ENCODE measurements at regions not wholly inside any gene's neighbourhood (a gene's known extent, or its start where the extent isn't known, plus 50 kb on each side); places are given as distances from the start of the nearest gene placed in this dataset.

DNA sequence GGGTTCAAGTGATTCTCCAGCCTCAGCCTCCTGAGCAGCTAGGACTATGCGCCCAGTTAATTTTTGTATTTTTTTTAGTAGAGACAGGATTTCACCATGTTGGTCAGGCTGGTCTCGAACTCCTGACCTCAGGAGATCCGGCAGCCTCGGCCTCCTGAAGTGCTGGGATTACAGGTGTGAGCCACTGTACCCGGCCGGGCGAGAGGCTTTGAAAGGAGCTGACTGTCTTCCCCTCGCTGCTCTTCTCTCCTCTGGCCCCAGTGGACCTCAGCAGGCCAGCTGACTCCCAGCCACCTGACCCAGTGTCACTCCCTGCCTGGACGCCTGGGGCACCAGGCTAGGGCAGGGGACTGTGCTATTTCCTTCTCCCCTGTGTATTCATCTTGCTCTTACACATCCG lies 89.5 kb upstream of the ANKRD55 start:
- DNase-seq (ENCODE audit: low read depth in 2 of 2) = no peak

DNA sequence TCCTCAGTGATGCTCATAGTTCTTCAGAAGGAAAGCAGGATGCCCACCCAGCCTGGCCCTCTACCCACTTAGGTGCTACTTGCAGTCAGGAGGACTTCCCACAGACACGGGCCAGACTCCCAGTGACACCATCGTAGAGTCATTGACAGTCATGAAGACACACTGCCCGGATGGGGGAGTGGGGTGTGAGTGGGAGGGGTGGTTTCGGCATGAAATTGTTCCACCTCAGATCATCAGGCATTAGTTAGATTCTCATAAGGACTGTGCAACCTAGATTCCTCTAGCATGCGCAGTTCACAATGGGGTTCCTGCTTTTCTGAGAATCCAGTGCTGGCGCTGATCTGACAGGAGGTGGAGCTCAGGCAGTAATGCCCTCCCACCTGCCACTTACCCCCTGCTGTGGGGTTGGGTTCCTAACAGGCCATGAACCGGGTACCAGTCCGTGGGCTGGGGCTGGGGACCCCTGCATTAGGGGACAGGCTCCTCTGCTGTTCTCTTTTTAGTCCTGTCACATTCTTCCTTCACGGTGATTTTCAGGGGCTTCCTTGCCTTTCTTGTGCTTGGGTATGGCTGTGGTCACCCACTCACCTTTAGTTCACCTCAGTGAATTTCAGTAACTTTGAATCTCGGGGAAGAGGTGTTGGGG lies 88.2 kb upstream of the ANKRD55 start:
- DNase-seq (ENCODE audit: low read depth in 2 of 2) = no peak

DNA sequence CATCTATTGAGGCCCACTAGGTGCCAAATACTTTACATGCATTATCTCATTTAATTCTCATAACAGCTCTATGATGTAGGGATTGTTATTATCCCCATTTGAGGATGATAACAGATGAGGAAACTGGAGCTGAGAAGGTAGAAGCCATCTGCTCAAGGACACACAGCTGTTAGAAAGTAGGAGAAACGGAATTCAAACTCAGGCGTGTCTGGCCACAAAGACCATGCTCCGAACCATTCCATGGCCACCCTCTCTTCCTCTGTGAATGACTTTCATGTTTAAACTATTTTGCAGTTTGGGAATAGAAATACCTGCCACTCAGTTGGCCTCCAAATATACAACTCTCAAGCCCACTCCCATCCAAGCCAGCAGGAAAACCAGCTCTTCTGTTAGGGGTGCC lies 87.6 kb upstream of the ANKRD55 start:
- DNase-seq (ENCODE audit: low read depth in 2 of 2) = no peak

DNA sequence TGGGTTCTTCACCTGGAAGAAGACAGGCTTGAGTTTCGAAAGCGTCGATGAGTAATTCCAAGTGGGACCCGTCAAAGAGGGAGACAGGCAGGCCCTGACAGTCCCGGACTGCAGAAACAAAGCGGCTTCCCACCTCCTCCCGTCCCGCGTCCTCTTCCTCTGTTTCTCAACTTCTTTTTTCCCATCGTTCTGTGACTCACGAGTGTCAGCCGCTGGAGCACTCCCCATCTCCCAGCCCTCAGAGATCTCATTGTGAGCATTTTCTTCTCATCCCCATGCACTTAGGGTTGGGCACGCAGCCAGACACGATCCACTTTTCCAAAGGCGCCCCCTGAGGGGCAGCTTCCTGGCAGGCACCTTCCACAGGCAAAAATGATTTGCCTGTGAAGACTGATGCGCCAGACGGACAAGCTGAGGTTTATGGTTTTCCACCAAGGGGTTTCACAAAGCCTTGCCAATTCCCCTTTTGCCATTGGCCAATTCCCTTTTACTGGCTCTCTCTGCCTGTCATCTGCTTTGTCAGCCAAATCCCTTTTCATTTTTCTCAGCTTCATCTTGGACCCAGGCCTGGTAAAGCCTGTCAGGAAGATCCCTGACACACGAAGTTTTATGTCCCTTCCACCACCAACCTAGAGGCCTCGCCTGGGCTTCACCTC lies 86.5 kb upstream of the ANKRD55 start:
- DNase-seq (ENCODE audit: low read depth in 2 of 2) = no peak

DNA sequence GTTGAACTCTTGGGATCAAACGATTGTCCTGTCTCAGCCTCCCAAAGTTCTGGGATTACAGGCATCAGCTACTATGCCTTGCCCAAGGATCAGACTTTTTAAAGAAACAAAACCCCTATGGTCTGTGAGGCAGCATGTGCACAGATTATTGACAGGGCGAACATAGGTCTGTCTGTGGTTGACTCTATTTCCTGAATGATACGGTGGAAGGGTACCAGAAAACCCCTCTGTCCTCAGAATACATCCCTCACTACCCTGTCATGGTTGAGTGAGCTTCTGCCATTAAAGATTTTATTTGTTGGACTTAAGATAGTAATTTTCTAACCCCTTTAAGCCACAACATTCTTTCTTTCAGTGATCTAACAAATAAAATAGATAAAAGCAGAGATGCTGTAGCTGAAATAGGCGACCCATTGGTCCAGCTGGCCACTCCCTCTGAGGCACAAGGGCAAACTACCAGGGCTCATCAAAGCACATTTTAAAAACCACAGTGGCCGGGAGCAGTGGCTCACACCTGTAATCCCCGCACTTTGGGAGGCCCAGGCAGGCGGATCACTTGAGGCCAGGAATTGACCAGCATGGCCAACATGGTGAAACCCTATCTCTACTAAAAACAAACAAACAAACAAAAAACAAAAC lies 84.9 kb upstream of the ANKRD55 start:
- no peak for DNase-seq (ENCODE audit: low read depth in 2 of 2)

DNA sequence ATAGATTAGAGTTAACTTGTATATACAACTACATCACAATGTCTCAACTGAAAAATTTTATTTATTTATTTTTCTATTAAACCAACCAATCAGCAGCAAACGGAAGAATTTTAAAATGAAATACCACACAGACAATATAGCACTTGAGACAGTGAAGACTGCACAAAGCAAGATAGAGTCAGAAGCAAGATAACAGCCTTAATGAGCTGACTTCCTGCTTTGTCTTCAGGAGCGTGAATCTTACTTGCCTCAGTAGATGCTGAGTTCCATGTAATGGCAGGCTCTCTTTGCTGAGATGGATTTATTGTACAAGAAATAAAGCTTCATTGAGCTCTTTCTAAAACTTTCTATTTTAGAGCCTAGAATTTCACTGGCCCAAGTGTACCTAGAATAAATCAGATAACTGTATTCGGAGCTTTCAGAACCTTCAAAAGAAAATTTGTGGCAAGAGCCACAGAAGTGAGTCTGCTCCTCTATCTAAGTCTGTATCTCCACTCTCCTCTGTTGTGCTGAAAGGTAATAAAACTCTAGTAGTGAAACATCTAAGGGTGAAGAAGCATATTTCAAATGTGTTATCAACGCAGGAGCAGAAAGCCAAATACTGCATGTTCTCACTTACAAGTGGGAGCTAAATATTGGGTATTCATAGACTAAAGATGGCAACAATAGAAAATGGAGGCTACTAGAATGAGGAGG lies 83.3 kb upstream of the ANKRD55 start:
- DNase-seq (ENCODE audit: low read depth in 2 of 2) = no peak

DNA sequence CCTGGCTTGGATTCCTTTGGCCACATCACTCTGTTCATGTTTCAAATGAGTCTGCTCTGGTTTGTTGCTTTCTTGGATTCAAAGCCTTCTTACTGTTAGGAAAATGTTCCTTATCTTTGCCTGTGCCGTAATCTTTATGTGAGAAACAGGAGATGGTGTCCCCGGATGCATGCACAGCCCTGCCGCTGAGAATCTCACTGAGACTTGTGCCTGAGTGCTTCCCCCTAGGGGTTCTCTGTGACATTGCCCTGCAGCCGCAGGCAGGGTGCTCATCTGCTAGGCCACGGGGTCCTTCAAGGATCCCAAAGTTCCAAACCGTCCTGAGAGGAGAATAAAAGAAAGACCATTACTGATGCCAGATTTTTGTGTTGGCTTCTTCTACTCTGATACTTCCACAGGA lies 81.4 kb upstream of the ANKRD55 start:
- no peak for DNase-seq (ENCODE audit: low read depth in 2 of 2)

DNA sequence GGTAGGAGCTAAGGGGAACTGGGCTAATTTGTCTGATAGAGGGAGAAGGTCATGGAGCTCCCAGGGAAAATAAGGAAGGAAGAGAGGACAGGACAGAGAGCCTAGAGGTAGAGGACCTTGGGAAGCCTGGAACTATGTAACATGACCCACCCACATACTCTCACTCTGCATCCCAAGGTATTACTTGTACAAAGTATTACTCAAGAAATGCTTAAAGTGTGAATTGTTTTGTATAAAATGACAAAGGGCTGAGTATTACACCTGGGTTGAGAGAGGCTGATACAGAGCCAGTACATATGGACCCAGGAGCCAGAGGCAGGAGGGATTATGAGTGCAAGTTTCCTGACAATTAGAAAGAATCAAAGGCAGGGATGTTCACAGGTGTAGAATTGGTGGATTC lies 80.5 kb upstream of the ANKRD55 start:
- no peak for DNase-seq (ENCODE audit: low read depth in 2 of 2)

DNA sequence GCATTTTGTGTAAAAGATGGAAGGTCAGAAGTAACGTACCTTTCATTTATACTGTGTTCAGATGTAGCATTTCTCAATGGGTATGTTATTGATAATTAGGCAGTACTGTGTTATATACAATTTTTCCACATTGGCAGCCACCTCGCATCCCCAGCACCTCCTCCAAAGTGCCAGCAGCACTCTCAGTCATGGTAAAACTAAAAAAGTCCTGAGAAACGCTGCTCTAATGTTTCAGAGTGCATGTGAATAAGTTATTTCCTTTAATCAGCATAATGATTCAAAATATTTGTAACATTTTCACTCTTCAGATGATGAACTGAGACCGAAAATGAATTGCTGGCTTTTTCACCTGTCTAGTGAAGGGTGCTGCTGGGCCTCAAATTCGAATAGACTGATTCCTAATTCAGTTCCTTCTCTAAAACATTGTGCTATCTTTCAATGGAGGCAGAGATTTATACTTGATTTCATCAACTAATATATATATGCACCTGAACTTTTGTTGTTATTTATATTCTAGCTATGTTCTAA lies 79.9 kb upstream of the ANKRD55 start:
- DNase-seq (ENCODE audit: low read depth in 2 of 2) = no peak

DNA sequence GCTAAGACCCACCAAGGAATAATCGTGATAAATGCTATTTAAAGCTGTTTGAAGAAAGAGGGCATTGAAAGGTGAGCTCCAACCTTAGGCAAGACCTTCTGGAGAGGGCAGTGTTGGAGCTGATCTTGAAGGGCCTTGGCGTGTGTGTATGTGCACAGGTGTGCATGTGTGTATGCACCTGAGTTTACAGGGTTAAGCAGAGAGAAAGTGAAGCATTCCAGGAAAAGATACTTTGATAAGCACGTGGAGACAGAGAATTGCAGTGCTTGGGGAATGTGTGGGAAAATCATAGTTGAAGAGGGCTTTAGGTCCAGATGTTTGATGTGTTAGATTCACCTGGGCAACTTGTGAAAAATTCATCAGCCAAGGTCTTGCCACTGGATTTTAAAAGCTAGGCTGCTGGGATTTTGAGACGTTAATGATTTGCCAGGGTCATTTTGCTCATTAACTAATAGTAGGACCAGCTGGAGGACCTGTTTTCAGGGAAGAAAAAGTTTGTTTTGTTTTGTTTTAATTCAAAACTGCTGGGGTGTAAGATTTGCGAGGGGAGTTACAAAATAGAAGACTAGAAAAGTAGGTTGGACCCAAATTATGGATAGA lies 78.3 kb upstream of the ANKRD55 start:
- DNase-seq (ENCODE audit: low read depth in 2 of 2) = no peak

DNA sequence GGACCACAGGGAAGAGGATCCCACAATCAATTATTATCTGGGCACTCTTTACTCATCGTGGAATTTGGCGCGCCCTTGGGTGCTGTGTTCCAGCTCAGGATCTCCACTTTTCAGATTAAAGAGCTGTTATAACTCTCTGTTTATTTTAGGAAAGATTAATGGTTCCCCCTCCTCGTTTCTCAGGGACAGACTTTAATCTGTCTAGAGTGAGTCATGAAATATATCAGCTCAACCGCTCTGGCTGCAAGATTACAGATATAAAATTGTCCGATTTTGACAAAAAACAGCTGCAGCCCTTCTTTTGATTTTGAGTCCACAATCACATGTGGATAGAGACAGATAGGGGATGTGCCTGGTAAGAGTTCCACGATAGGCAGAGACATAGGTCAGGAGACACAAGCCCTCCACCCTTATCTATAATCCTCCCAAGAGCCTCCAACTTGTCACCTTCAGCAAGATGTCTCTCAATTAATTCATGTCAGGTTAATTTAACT lies 77.6 kb upstream of the ANKRD55 start:
- no peak for DNase-seq (ENCODE audit: low read depth in 2 of 2)

DNA sequence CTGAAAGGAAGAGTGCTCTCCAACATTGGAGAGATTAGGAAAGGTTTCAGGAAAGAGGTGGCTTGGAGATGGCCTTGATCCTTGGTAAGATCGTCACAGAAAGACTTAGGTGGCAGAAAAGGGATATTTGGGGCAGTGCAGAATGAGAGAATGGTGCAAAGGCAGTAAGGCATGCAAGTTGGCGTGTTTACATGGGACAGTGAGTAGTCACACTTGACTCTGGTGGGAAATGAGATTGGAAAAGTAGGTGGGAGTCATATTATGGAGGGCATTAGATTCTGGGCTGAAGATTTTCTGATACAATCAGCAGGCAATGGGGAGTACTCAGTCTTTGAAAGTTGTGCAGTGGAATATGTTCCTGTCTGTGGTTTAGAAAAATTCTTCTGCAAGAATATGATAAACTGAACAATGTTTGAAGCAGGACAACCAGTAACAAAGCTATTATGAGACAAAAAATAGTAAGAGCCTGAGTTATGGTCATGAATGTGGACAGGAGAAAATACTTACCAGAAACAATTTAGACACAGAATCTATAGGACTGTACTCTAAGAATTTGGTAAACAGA lies 76.2 kb upstream of the ANKRD55 start:
- DNase-seq (ENCODE audit: low read depth in 2 of 2) = no peak

DNA sequence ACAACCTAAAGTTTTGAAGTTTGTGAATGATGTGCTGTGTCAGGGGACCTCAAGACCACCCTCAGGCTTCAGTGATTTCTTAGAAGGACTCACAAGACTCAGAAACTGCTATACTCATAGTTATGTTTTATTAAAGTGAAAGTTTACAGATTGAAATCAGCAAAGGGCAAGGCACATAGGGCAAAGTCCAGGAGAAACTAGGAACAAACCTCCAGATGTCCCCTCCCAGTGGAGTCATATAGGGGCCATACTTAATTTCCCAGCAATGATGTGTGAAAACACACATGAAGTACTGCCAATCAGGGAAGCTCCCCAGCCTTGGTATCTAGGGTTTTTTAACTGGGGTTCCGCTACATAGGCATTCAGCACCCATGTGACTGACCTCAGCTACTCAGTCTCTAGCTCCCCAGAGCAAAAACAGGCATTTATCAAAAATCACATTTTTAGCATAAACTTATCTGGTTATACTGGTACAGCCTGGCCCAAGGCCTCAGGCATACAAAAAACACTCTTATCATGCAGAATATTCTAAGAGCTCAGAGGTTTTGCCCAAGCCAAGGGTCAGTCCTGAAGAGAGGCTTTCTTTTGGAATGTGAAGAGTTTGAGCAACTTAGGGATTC lies 74.7 kb upstream of the ANKRD55 start:
- no peak for DNase-seq (ENCODE audit: low read depth in 2 of 2)

DNA sequence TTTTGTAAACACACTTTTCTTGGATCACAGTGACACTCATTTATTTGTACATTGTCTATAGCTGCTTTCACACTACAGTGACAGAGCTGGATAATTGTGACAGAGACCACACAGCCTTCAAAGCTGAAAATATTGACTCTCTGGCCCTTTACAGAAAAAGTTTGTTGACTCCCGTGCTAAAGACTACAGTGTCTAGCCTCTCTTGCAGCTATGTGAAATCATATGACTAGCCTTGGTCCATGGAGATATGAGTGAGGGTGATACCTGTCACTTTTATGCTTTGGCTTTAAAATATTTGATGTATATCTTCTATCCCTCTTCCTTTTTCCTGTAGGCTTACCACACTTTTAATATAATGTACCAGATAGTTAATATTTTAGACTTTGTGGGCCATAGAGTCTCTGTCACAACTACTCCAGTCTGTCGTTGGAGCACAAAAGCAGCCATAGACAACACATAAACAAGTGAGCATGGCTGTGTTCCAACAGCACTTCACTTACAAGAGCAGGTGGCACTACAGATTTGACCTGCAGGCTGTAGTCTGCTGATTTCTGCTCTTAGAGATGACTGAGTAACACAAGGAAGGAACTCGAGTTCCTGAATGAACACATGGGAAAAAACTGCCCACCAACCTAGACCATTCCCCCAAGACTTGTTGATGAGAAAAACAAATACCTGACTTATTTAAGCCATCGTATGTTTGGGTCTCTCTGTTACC lies 73.5 kb upstream of the ANKRD55 start:
- no peak for DNase-seq (ENCODE audit: low read depth in 2 of 2)

DNA sequence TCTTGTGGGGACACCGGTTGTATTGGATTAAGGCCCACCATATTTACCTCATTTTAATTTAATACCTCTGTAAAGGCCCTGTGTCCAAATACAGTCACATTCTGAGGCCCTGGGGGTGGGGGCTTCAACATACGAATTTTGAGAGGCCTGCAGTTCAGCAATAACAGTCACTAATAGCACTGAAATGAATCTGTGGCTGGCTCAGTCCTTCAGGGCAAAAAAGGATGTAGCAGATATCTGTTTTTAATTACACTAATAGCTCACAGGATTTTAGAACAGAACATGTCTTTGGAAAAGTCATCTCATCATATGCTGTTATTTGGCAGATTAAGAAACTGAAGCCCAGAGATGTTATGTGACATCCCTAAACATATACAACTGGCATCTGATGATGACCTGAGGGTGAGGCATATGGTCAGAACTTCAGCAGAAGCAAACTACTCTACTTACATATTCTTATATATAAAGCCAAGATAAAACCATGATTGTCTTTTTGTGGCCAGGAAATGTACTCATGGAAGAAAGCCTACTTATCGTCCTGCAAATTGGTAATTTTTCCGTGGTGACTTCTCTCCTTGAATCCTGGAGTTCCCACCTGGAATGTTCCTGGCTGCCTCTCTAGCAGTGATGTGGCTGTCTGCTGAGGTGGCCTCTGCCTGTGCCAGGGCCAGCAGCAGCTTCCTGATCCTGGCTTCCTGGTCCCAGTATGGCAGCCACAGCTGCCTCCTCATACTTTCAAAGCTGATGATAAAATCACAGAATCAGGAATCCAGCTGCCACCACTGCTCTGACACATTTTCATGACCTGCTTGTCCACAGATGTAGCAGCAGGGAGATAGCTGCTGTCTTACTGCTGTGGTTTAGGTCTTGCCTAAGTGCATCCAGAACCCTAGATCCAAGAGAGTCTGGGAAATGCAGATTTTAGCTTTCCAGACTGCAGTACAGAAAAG lies 72.1 kb upstream of the ANKRD55 start:
- no peak for DNase-seq (ENCODE audit: low read depth in 2 of 2)

DNA sequence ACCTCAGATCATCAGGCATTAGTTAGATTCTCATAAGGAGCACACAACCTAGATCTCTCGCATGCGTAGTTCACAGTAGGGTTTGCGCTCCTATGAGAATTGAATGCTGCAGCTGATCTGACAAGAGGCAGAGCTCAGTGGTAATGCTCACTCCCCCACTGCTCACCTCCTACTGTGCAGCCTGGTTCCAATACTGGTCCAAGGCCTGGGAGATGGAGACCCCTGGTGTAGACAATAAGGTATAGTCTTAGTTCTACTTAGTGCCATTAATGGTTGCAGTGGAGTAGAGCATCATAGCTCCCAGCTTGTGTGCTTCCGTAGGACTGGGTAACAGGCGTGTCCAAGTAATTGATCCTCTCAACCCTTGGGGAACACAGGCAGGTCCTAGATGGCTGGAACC lies 70.4 kb upstream of the ANKRD55 start:
- DNase-seq (ENCODE audit: low read depth in 2 of 2) = no peak

DNA sequence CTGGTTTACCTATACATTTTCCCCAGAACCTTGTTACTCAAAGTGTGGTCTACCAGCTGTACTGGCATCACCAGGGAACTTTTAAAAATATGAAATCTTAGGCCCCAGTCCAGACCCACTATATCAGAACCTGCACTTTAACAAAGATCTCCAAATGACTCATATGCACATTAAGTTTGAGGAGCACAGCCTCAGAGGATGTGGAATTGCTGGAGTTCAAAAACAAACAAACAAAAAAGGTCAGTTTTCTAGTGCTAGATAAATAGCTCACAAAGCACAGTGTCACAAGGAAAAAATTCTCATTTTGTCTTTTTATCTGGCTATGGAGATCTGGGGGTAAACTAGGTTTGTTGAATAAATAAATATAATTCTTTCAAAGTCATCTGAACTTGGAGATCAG lies 68.9 kb upstream of the ANKRD55 start:
- DNase-seq (ENCODE audit: low read depth in 2 of 2) = no peak

DNA sequence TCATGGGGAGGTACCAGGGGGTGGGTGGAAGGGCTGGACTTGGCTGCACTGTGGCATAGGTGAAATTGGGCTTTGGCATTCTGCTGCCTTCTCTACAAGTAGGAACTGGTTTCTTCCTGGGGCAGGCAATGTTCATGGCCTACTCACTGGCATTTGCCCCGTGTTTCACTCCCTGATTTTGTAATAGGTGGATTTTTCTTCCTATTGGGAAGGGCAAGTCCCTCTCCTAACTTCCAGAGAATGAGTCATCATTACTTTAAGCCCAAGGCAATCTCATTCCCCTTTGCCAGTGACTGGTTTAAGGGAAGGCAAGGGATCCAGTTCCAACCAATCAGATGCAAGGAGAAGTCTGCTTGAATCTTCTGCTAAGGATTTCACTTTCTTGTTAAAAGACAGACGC lies 67.9 kb upstream of the ANKRD55 start:
- no peak for DNase-seq (ENCODE audit: low read depth in 2 of 2)

DNA sequence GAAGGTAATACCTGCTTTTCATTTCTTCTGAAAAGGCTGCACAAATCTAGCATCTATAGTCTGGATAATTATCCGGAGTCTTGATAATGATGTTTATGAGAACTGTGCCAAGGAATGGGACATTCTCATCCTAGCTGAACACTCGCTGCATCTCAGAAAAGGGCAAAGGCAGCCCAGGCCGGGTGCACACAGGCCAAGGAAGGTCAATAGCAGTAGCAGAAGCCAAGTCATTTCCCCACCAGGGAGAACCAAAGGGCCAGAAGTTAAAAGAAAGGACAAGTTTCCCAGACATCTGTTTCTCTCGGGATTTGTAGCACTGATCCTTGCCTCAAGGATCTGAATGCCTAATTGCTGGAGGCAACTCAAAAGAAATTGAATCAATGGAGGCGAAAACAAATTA lies 66.1 kb upstream of the ANKRD55 start:
- no peak for DNase-seq (ENCODE audit: low read depth in 2 of 2)

Measured in stimulated activated CD8-positive, alpha-beta memory T cell treated with anti-CD3 and anti-CD28 coated beads, Interleukin-2, amount 100 ng/mL, for 1 hour (primary cell).